ENCODE measurements at regions not wholly inside any gene's neighbourhood (a gene's known extent, or its start where the extent isn't known, plus 50 kb on each side); places are given as distances from the start of the nearest gene placed in this dataset.
A peak's percentile ranks its signal among the peaks of the same experiment; 100 is the strongest.

- DNase-seq (ENCODE audit: low read depth): no peak
These were observed 50.5 kb upstream of the HSPA12A start for GRCh38 chr10:116792817-116793216.

GRCh38 chr10:116796469-116796868, 52.8 kb upstream of the ENO4 start:
- DNase-seq (ENCODE audit: low read depth): no peak

- peak; percentile 58 for DNase-seq (ENCODE audit: low read depth)
These were observed 52.3 kb upstream of the ENO4 start for GRCh38 chr10:116796910-116797513.

- no peak for DNase-seq (ENCODE audit: low read depth)
These were observed 50.4 kb upstream of the ENO4 start for GRCh38 chr10:116798859-116799258.

All from HT1080 (cell line).